Jurkat, Clone E6-1 (cell line): ENCODE measurements at regions not wholly inside any gene's neighbourhood (a gene's known extent, or its start where the extent isn't known, plus 50 kb on each side); places are given as distances from the start of the nearest gene placed in this dataset.

Source experiments
- DNase-seq: peaks from one replicate; pipeline ENCODE4 v3.0.0-alpha.2; 2011; ENCODE audit warnings: low read depth, low spot score
- H3K4me3 ChIP-seq: 2 replicates; pipeline ENCODE4 v1.5.1; 2011; ENCODE audit warnings: mild to moderate bottlenecking, low read length, control low read depth, moderate library complexity

DNA sequence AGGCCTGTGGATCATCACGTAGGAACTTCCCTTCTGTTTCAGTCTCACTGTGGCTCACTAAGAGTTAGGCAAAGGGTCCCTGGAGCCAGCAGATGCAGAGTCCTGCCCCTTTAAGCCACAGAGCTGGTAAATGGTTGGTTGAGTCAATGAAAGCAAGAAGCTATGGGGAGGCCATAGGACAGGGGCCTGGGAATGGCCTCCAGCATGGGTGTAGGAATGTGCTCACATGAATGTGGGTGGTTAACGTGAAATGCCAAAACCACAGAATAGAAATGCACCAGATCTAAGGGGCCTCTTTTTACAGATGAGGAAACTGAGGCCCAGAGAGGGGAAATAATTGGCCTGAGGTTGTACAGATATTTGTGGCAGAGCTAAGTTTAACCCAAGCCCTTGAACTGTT is 150.3 kb downstream of the TLE3 start:
- no peak overlapping the region for H3K4me3 ChIP-seq
- DNase-seq = no peak

DNA sequence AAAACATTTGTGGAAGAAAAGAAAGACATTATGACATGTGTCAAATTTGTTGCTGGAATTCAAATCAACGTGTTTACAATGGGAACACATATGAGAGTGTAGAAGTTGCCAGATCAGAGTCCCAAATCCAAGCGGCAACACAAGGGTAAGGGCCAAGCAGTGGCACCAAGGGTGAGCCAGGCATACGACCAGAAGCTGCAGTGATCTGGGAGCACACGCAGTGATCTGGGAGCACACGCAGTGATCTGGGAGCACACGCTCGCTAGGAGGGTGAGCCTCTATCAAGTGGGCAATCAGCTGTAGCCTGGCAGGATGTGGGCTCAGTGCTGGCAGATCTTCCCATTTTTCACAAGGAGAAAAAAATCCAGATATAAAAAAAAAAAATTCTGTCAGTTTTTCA is 148.2 kb downstream of the TLE3 start:
- no peak overlapping the region for H3K4me3 ChIP-seq
- DNase-seq = peak; percentile 14

DNA sequence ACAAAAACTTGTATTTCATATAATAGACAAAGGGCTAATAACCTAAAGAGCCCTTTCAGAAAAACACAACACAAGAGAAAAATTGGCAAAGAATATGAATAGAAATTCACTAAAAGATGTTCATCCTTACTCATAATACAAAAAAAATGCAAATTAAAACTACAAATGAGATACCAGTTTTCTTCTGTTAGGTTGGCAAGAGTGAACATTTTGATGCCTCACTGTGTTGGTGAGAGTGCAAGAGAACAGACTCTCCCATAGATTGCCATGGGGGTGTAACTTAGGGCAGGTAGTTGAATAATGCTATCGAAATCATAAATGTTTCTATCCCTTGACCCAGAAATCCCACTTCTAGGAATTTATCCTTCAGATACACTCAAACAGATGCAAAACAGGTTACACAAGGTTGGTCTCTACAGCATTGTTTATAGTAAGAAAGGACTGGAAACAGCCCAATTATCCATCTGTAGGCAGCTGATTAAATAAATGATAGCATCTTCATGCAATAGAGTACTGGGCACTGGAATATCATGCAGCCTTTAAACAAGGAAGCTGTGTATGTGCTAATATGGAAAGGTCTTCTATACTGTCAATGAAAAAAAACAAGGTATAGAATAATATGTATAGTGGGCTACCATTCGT is 146.3 kb downstream of the TLE3 start:
- DNase-seq = no peak
- no peak overlapping the region for H3K4me3 ChIP-seq

DNA sequence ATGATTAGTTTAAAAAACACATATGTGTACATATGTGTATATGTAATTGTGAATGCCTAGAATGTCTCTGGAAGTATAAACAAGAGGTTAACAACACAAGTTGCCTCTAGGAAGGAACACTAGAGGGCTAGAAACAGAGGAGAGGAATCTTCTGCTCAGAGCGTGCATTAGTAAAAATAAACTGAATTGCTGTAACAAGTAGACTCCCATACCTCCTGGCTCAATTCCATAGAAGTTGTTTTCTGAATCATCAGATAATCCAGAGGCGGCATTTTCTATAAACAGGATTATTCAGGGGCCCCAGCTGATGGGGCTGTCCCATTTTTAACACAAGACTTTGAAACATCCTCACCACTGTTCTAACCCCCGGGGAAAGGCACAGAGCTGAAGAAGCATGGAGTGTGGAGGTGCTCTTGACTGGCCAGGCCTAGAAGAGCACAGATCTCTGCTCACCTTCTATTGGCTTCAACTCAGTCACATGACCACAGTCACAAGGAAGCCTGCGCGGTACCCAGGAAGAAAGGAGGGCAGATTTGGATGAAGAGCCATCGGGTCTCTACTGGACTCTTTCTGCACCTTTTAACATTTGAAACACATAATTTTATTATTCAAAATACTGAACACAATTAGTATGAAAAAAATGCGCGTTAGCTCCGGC is 145.7 kb downstream of the TLE3 start:
- no peak overlapping the region for H3K4me3 ChIP-seq
- DNase-seq = no peak

DNA sequence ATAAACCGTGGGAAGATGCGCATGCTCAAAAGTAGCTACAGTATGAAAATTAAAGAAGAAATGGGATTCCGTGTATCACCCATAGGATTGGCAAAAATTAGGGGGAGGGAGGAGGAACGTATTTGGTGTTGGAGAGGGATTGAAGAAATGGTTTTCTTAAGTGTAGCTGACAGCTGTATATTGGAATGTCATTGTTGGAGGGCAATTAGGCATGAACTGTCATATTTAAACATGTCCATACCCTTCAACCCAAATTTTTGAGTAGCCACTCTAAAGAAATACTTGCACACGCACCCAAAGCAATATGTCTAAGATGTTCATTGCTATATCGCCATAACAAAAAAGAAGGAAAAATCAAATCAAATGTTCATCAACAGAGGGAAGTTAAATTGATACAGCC is 144.7 kb downstream of the TLE3 start:
- DNase-seq = no peak
- no peak overlapping the region for H3K4me3 ChIP-seq

DNA sequence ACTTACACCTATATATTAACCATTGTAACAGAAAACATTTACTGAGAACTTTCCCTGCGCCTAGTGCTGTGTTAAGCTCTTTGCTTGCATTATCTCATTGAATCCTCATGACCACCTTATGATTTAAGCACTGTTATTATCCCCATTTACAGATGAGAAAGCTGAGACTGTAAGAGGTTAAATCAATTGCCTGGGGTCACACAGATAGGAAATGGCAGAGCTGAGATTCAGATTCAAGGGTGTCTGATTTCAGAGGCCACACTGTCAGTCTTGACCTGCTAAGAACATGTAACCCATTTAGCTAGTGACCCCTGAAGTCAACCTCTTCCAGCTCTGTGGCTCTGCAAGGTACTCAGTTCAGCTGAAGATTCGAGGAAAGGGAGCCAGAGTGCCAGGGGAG is 143.9 kb downstream of the TLE3 start:
- no peak for DNase-seq

DNA sequence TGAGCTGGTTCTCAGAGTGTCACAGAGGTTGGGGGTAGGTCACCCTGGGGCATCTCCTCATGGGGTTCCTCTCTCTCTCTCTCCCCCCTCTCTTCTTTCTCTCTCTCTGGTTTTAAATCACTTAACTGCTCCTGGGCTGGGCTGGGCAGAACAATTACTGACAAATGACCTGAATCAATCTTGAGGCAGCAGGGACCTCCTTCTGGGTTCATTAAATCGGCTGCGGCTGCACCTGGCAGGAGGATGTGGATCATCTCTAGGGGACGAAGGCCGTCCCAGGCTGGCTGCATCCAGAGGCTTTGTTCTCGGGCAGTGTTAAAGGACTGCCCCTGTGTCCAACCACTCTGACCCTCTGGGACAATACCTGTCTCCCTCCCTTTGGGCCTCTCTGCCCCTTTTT is 143.1 kb downstream of the TLE3 start:
- no peak overlapping the region for H3K4me3 ChIP-seq
- DNase-seq = no peak

More for the DNA sequence above, 143.9 kb downstream of the TLE3 start:
- H3K4me3 ChIP-seq = no peak overlapping the region

DNA sequence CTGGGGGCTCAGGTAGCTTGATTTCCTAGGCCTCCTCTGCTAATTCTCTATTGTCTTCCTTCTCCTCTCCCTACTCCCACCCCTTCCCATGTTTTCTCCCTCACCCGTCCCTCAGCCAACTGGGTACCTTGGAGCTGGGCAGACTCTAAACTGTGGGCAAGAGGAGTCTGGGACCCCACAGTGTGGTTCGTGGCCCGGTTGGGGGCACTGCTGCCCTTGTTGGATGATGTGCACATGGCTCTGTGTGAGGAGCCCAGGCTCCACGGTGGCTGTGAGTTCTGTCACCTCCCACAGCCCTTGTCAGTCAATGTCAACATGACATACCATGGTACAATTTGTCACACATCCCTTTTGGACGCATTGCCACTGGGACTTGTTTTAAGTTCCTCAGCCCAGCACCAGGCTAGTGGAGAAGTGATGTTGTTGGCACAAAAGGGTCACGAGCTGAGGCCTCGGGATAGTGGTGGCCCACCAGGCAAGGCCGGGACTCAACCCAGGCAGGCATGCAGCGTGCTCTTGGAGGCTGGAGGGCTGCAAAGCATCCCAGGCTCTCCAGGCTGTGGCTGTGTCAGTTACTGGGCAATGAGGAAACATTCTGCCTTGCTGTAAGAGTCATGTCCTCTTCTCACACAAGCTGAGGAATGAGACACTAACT is 142.3 kb downstream of the TLE3 start:
- H3K4me3 ChIP-seq = no peak overlapping the region
- no peak for DNase-seq

DNA sequence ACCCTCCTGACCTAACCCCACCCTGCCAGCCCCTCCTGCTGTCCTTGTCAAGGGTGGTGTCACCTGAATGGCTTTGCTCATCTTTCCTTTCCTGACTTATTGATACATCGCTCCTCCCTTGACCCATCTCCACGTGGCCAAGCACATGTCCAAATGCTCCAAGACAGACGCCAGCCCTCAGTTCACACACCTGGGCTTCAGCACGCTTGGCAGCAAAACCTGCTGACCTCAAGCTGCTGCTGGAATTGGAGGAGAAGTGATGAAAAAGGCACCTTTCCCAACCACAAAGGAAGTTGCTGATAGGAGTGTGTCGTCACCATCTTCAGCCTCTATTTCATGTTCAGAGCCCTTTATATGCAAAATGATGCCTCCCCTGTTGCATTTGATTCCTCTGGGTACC is 141.3 kb downstream of the TLE3 start:
- H3K4me3 ChIP-seq = no peak overlapping the region
- DNase-seq = no peak

DNA sequence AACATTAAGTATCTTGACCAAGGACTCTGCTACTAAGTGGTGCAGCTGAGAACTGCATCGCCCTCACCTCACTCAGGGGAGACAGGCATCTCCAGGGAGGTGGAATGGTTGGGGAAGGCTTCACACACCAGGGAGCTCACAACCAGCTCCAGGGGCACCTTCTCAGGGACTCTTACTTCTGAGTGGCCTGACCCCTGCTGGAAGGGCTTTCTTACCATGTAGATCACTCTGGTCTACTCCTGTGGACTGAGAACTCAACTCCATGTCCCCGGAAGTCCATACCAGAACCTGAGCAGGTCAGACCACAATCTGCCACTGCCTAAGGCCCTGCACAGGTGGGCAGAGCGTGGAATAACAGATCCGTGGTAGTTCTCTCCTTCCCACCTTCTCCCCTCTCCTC is 140.5 kb downstream of the TLE3 start:
- no peak overlapping the region for H3K4me3 ChIP-seq
- DNase-seq = no peak

DNA sequence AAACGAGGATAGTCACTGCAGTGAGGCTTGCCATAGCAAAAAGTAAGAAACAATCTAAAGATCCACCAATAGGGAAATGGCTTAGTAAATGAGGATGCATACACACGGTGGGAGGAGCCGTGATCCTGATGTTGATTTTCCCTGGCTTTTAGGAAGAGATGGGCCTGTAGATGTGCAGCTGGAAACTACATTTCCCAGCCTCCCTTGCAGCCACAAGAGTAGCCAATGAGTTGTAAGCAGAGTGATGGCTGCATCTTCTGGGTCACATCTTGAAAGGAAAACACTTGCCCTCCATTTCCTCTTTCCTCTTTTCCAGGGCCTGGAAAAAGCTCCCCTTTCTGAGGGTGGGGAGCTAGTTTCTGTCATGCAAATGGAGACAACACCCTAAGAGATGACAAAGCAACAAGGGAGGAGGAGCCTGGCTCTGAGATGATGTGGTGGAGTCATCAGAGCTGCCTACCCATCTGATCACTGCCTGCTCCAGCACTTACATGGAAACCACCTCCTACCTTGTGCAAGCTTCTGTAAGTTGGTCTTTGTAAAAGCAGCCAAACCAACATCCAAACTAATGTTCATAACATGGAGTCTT is 139.1 kb downstream of the TLE3 start:
- H3K4me3 ChIP-seq = no peak overlapping the region
- no peak for DNase-seq

DNA sequence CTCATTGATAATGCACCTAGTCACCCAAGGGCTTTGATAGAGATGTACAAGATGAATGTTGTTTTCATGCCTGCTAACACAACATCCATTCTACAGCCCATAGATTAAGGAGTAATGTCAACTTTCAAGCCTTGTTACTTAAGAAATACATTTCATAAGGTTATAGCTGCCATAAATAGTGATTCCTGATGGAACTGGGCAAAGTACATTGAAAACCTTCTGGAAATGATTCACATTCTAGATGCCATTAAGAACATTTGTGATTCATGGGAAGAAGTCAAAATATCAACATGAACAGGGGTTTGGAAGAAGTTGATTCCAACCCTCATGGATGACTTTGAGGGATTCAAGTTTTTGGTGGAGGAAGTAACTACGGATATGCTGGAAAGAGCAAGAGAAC is 135.2 kb downstream of the TLE3 start:
- H3K4me3 ChIP-seq = no peak overlapping the region
- no peak for DNase-seq

DNA sequence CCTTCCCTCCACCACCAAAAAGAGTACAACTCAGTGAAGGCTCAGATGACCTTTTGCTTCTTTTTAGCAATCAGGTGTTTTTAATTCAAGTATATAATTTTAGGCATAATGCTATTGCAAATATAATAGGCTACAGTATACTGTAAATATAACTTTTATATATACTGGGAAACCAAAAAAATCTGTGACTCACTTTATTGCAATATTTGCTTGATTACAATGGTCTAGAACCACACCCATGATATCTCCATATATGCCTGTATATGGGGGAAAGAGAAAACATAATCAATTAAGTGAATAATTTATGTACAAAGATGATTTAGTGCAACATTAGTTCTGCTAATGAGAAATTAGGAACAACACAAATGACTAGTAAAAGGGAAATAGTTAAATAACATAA is 134.3 kb downstream of the TLE3 start:
- no peak overlapping the region for H3K4me3 ChIP-seq
- DNase-seq = no peak

DNA sequence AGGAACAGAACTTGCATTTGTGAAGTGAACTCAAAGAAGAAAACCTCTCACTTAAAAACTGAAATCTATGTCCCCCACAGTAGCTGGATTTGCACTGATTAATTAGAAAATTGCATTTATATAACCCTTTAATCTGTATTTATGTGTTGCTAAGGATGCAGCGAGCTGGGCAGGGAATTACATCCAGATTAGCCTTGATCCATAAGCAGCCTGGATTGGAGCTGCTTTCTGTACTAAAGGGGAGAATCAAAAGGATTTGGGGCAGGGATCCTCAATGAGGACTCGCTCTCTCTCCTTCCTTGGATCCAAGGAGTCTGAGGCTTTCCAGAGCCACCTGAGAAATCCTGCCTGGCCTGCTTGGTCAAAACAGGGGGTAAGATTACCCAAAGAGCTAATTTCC is 125.9 kb downstream of the TLE3 start:
- no peak for DNase-seq
- H3K4me3 ChIP-seq = no peak overlapping the region

DNA sequence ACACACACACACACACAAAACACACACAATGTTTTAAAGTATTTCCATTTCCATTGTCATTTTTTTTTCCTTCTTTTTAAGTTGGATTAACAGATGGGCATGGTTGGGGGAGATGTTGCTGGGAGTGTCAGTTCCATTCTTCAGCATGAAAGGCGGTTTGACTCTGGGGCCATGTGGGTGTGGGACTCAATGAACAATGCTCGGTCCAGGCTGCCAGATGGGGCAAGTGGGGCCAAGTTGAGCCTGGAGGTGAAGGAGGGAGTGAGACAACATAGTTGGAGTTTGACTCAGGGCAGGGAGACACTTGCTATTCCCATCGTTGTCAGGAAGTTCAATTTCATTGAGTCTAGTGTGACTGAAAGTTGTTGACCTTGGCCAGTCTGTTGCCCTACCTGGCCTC is 125.3 kb downstream of the TLE3 start:
- no peak for DNase-seq
- no peak overlapping the region for H3K4me3 ChIP-seq

DNA sequence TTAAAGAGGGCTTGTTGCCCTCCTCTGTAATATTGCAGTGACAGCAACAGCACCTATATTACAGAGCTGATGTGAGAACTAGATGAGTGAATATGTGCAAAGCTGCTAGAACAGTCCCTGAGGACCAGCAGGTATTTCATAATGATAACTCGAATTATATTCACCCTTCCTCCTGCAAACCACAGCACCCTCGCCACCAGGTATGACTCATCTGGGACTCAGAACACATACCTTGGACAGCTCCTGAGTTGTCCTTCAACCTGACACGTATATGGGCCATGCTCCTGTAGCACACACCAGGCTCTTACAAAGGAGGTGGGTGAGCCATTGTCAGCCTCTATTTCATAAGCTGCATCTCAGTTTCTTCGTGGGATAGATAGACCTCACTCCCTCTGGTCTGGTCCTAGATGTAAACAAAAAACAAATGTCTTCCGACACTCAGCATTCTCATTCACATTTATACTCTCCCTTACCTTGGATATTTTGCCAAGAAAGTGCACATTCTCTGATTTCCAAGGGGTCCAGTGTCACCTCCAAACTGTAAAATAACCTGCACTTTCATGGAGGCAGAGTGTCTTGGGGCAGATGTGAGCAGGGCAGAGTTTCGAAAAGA is 124.5 kb downstream of the TLE3 start:
- no peak overlapping the region for H3K4me3 ChIP-seq
- DNase-seq = peak; percentile 53

DNA sequence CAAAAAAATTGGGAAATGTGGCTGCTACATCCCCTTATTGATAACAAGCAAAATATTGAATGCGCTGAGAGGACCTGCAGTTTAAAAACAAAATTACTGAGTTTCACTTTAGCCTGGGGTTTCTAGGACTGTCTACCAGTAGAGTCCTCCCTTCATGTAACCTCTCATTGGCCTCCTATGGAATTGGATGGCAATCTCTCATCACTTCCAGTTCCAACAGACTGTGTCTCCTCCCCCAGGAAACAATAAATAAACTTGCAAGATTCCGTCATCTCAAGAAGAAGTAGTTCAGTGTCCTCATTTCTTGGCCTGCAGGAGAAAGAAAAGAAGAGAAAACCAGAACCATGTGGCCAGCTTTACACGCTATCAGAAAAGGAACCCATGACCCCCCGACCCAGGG is 123.8 kb downstream of the TLE3 start:
- H3K4me3 ChIP-seq = no peak overlapping the region
- no peak for DNase-seq

DNA sequence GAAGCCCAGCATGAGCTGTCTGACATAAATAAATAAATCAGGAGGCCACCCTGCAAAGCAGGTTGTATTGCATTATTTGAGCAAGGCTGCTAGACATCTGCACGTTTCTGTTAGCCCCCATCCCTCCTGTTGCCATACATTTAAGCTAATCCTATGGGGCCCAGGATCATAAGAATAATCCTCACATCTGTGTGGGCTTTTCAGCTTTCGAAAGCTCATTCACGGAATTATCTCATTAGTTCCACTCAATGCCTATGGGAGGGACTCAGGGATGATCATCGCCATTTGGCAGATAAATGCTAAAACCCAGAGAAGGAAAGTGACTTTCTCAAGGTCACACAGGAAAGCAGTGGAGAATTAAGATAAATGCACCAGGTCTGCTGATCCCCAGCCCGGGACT is 123.4 kb downstream of the TLE3 start:
- DNase-seq = no peak

DNA sequence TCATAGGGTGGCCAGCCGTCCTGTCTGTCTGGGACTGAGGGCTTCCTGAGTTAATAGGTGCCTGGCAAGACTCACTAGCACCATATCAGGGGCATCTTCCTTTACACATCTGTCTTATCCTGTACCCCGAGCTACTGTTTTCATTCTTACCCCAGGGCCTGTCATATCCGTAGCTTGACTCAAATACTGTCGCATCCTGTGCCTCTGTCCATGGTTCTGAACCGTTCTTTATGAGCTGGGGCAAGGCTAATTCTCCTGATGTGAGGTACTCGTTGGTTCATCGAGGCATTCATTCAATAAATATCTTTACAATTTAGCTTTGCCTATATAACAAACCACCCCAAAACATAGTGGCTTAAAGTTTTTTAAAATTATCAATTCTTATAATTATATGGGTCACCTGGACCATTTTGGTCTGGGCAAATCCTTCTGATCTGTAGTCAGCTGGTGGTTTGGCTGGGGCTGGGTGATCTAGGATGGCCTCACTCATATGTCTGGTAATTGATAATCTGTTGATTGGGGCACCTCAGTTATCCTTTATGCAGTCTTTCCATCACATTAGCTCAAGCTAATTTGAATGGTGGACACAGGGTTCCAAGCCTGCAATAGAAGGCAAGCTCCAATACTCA is 121.2 kb downstream of the TLE3 start:
- no peak overlapping the region for H3K4me3 ChIP-seq
- DNase-seq = peak; percentile 69

More for the DNA sequence above, 123.4 kb downstream of the TLE3 start:
- no peak overlapping the region for H3K4me3 ChIP-seq

DNA sequence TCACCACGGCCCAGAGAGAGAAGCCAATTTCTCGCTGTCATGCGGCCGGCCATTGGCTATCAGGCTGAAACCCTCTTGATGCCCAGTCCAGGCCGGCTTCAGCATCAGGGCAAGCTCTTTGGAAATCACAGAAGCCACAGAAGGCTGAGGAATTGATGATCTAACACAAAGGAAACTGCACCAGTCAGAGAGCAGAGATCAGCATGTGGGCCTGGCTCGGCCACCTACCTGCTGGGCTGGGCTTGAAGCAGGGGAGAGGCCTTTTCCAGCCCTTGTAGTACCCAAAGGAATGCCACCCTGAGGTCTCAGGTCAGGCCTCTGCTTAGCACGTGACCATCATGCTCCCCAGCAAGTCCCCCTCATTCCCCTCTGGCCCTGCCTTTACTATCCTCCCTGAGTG is 119.1 kb downstream of the TLE3 start:
- H3K4me3 ChIP-seq = no peak overlapping the region
- DNase-seq = no peak
